H1 (cell line): ENCODE measurements at regions not wholly inside any gene's neighbourhood (a gene's known extent, or its start where the extent isn't known, plus 50 kb on each side); places are given as distances from the start of the nearest gene placed in this dataset.

Experiments
- EZH2 ChIP-seq: fragments of 200-600 bp; sonication (generic); IDR thresholded peaks from 2 replicates; pipeline ENCODE4 v1.7.1; 2012; ENCODE audit warnings: low read depth, mild to moderate bottlenecking, moderate library complexity, low read length, inconsistent platforms; ENCODE audit not compliant: severe bottlenecking
- POLR2A ChIP-seq, 2 experiments: IDR thresholded peaks; 1 replicate in 1 of 2; 2 replicates in 1 of 2; pipeline ENCODE4 v1.6.1; 2011; ENCODE audit warnings: low read depth in 2 of 2, low read length in 2 of 2, mild to moderate bottlenecking in 2 of 2; ENCODE audit errors: control extremely low read depth in 1 of 2
- TCF12 ChIP-seq: IDR thresholded peaks from 2 replicates; pipeline ENCODE4 v1.6.1; 2011; ENCODE audit warnings: low read depth, mild to moderate bottlenecking, low read length
- TF ChIP-seq, protein P1 (sequence below): IDR thresholded peaks from 2 replicates; pipeline ENCODE4 v1.6.1; 2012; ENCODE audit warnings: inconsistent platforms

DNA sequence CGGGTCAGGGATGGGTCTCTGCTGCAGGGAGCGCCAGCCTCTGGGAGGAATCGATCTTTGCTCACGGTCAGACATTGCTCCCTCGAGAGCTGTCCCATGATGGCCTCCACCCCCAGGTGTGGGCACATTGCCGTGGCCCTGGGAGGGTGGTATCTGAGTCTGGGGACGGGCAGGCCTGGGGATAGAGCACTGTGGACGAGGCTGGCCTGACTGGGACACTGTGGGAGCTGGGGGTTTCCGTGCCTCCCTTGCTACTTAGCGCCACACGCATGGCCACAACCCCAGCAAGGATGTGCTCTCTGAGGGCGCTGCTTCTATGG lies 55.7 kb downstream of the JAKMIP3 start:
- TF ChIP-seq POLR2A (IDR thresholded peaks at IDR 0.05; ENCODE audit: control extremely low read depth in 1 of 2, low read depth in 2 of 2, low read length in 2 of 2): no peak
- no peak for TF ChIP-seq EZH2
- TF ChIP-seq, protein P1, sequence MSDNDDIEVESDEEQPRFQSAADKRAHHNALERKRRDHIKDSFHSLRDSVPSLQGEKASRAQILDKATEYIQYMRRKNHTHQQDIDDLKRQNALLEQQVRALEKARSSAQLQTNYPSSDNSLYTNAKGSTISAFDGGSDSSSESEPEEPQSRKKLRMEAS: no peak
- no peak for TF ChIP-seq TCF12
